Stimulated activated CD8-positive, alpha-beta memory T cell treated with anti-CD3 and anti-CD28 coated beads, Interleukin-7, amount 100 ng/mL, for 48 hours (primary cell): ENCODE measurements at regions not wholly inside any gene's neighbourhood (a gene's known extent, or its start where the extent isn't known, plus 50 kb on each side); places are given as distances from the start of the nearest gene placed in this dataset.

ENCODE experiments used
- DNase-seq, 2 donors: peaks; one replicate each; pipeline ENCODE4 v3.0.0-alpha.2; 2020; ENCODE audit warnings: low read depth in 1 of 2; ENCODE audit errors: extremely low read depth in 1 of 2

GRCh38 chr2:173854840-173855239 lies 110.3 kb downstream of the SP3 start:
- DNase-seq, result no peak

GRCh38 chr2:173855661-173856060 lies 109.5 kb downstream of the SP3 start:
- DNase-seq, result no peak
